Neural crest cell (in vitro differentiated cells): ENCODE measurements at regions not wholly inside any gene's neighbourhood (a gene's known extent, or its start where the extent isn't known, plus 50 kb on each side); places are given as distances from the start of the nearest gene placed in this dataset.

Source experiments
- DNase-seq: peaks from one replicate; pipeline ENCODE4 v3.0.0; 2021; ENCODE audit warnings: low read depth, mixed read lengths, low spot score
- H3K27ac Mint-ChIP-seq: one replicate; pipeline ENCODE4 v1.8.0; 2021; ENCODE audit warnings: mild to moderate bottlenecking, mixed read lengths; ENCODE audit not compliant: unreplicated experiment
- H3K27me3 Mint-ChIP-seq: 2 replicates; pipeline ENCODE4 v1.8.0; 2021; ENCODE audit warnings: low read depth, mild to moderate bottlenecking, mixed read lengths
- H3K36me3 Mint-ChIP-seq: 2 replicates; pipeline ENCODE4 v1.8.0; 2021; ENCODE audit warnings: low read depth, mild to moderate bottlenecking, mixed read lengths
- H3K4me1 Mint-ChIP-seq: 2 replicates; pipeline ENCODE4 v1.8.0; 2021; ENCODE audit warnings: mixed read lengths
- H3K4me3 Mint-ChIP-seq: one replicate; pipeline ENCODE4 v1.8.0; 2021; ENCODE audit warnings: mild to moderate bottlenecking, mixed read lengths
- H3K9me3 Mint-ChIP-seq: 2 replicates; pipeline ENCODE4 v1.8.0; 2021; ENCODE audit warnings: mixed read lengths
- CTCF ChIP-seq: fragments of 200-600 bp; sonication (generic); conservative IDR thresholded peaks from 2 replicates; pipeline ENCODE4 v1.5.0; 2021; ENCODE audit warnings: antibody characterized with exemption, mild to moderate bottlenecking

- no peak for TF ChIP-seq CTCF
- H3K27me3 Mint-ChIP-seq = no peaks in the 10 kb centered on the region
- peaks cover 13% of the 10 kb centered on the region for H3K4me1 Mint-ChIP-seq
- no peak overlapping the region for H3K27ac Mint-ChIP-seq
- no peaks in the 10 kb centered on the region for H3K36me3 Mint-ChIP-seq
- no peak overlapping the region for H3K4me3 Mint-ChIP-seq
- DNase-seq = no peak
- peaks cover 2% of the 10 kb centered on the region for H3K9me3 Mint-ChIP-seq
Measured at GRCh38 chr6:51450958-51451357, 632.3 kb downstream of the TFAP2B start.

- Mint-ChIP-seq H3K4me3 (no peak overlapping the region), H3K27ac (no peak overlapping the region), H3K36me3 (no peaks in the 10 kb centered on the region), H3K27me3 (peaks cover 4% of the 10 kb centered on the region), H3K4me1 (peaks cover 35% of the 10 kb centered on the region), H3K9me3 (peaks cover 2% of the 10 kb centered on the region)
- TF ChIP-seq CTCF = no peak
- no peak for DNase-seq
Measured at GRCh38 chr6:51456282-51456681, 631.1 kb downstream of the PKHD1 start.

GRCh38 chr6:51459958-51460357 is 627.5 kb downstream of the PKHD1 start:
- no peak for DNase-seq
- Mint-ChIP-seq H3K36me3 (no peaks in the 10 kb centered on the region), H3K4me1 (peaks cover 35% of the 10 kb centered on the region), H3K4me3 (no peak overlapping the region), H3K27ac (no peak overlapping the region), H3K27me3 (peaks cover 6% of the 10 kb centered on the region), H3K9me3 (peaks cover 2% of the 10 kb centered on the region)
- TF ChIP-seq CTCF = no peak

GRCh38 chr6:51462896-51463295 is 624.5 kb downstream of the PKHD1 start:
- H3K4me3 Mint-ChIP-seq = no peak overlapping the region
- H3K27ac Mint-ChIP-seq = no peak overlapping the region
- no peak for DNase-seq
- peaks cover 12% of the 10 kb centered on the region for H3K27me3 Mint-ChIP-seq
- no peaks in the 10 kb centered on the region for H3K36me3 Mint-ChIP-seq
- peaks cover 31% of the 10 kb centered on the region for H3K4me1 Mint-ChIP-seq
- no peak for TF ChIP-seq CTCF
- H3K9me3 Mint-ChIP-seq = peaks cover 2% of the 10 kb centered on the region

GRCh38 chr6:51463321-51463720 is 624.1 kb downstream of the PKHD1 start:
- H3K9me3 Mint-ChIP-seq = peaks cover 2% of the 10 kb centered on the region
- no peaks in the 10 kb centered on the region for H3K36me3 Mint-ChIP-seq
- DNase-seq = no peak
- TF ChIP-seq CTCF = no peak
- H3K4me1 Mint-ChIP-seq = peaks cover 35% of the 10 kb centered on the region
- H3K27ac Mint-ChIP-seq = no peak overlapping the region
- peaks cover 12% of the 10 kb centered on the region for H3K27me3 Mint-ChIP-seq
- H3K4me3 Mint-ChIP-seq = no peak overlapping the region

GRCh38 chr6:51464956-51465355 is 622.5 kb downstream of the PKHD1 start:
- Mint-ChIP-seq H3K27ac (no peak overlapping the region), H3K4me3 (no peak overlapping the region), H3K4me1 (peaks cover 38% of the 10 kb centered on the region), H3K9me3 (peaks cover 2% of the 10 kb centered on the region), H3K27me3 (peaks cover 22% of the 10 kb centered on the region), H3K36me3 (no peaks in the 10 kb centered on the region)
- TF ChIP-seq CTCF = no peak
- no peak for DNase-seq
